GM12878 (cell line): ENCODE measurements at regions not wholly inside any gene's neighbourhood (a gene's known extent, or its start where the extent isn't known, plus 50 kb on each side); places are given as distances from the start of the nearest gene placed in this dataset.

Experiments
- ATAC-seq: fragments of 200-7000 bp; cut with Tn5 transposase; 3 replicates; pipeline ENCODE4 v1.9.1; 2020; ENCODE audit warnings: mild to moderate bottlenecking, moderate library complexity
- BruUV-seq: library from RNA; stranded (reverse); fragments of 400-500 nt; replicated peaks from 2 replicates; lab custom pipeline; 2021; lab: Mats Ljungman, UMichigan
- CTCF ChIA-PET: fragments of 300-600 bp; sonication (Branson Sonifier 250); formaldehyde crosslinking; extraction: SDS; loops from one replicate; lab custom pipeline; 2021; ENCODE audit warnings: inconsistent platforms; lab: Yijun Ruan, JAX
- POLR2A ChIA-PET: fragments of 350-600 bp; formaldehyde crosslinking; extraction: SDS; loops from one replicate; lab custom pipeline; 2021; ENCODE audit warnings: inconsistent platforms; lab: Charles Lee
- RAD21 ChIA-PET: fragments of 300-600 bp; sonication (Branson Sonifier 250); formaldehyde crosslinking; loops from one replicate; lab custom pipeline; 2023; ENCODE audit warnings: antibody characterized with exemption; ENCODE audit not compliant: unreplicated experiment; lab: Charles Lee
- SMC1A ChIA-PET: fragments of 300-600 bp; sonication (Branson Sonifier 250); formaldehyde crosslinking; loops from one replicate; lab custom pipeline; 2023; ENCODE audit not compliant: unreplicated experiment, uncharacterized antibody; lab: Charles Lee
- DNase-seq: peaks from one replicate; pipeline ENCODE4 v3.0.0-alpha.2; 2011; ENCODE audit warnings: low read depth, low spot score
- FAIRE-seq: peaks from 3 replicates; lab custom pipeline; 2011; peaks lifted over from hg19 to GRCh38; lab: Jason Lieb, UNC
- H2AFZ ChIP-seq: 2 replicates; pipeline ENCODE4 v1.6.0; 2011; ENCODE audit warnings: low read depth, low read length, control low read depth; ENCODE audit not compliant: control insufficient read depth
- H3K27ac ChIP-seq: 2 replicates; pipeline ENCODE4 v1.5.1; 2011; ENCODE audit warnings: control low read depth; ENCODE audit not compliant: control insufficient read depth, insufficient read depth
- H3K27me3 ChIP-seq, 2 experiments: replicated peaks in 1 of 2; 2 replicates each; pipeline versions ENCODE4 v1.6.0 to v1.6.1; 2011; ENCODE audit warnings: low read length in 1 of 2; ENCODE audit not compliant: control insufficient read depth in 2 of 2, insufficient read depth in 2 of 2
- H3K36me3 ChIP-seq, 2 experiments: 2 replicates each; pipeline ENCODE4 v1.5.1; 2011; ENCODE audit warnings: low read length in 1 of 2; ENCODE audit not compliant: control insufficient read depth in 2 of 2, insufficient read depth in 2 of 2
- H3K4me1 ChIP-seq: 2 replicates; pipeline ENCODE4 v1.6.1; 2011; ENCODE audit warnings: mild to moderate bottlenecking, low read length, moderate library complexity, mixed read lengths; ENCODE audit not compliant: control insufficient read depth, insufficient read depth
- H3K4me2 ChIP-seq: 2 replicates; pipeline ENCODE4 v1.6.0; 2011; ENCODE audit warnings: control low read depth; ENCODE audit not compliant: control insufficient read depth, insufficient read depth
- H3K4me3 ChIP-seq: fragments of 200-600 bp; sonication (generic); 2 replicates; pipeline ENCODE4 v1.5.1; 2016
- H3K79me2 ChIP-seq: 2 replicates; pipeline ENCODE4 v1.6.0; 2011; ENCODE audit warnings: low read length; ENCODE audit not compliant: control insufficient read depth, insufficient read depth
- H3K9ac ChIP-seq: 2 replicates; pipeline ENCODE4 v1.8.0; 2011; ENCODE audit warnings: low read length, control low read depth, mixed read lengths; ENCODE audit not compliant: control insufficient read depth, insufficient read depth
- H3K9me3 ChIP-seq: replicated peaks from 3 replicates; pipeline ENCODE4 v1.5.1; 2011; ENCODE audit warnings: mild to moderate bottlenecking, low read length; ENCODE audit not compliant: control insufficient read depth, insufficient read depth
- H4K20me1 ChIP-seq: 2 replicates; pipeline ENCODE4 v1.6.0; 2011; ENCODE audit not compliant: control insufficient read depth, insufficient read depth
- ATF7 ChIP-seq: fragments of 450-650 bp; IDR thresholded peaks from 2 replicates; pipeline ENCODE4 v1.6.1; 2016; ENCODE audit warnings: low read depth, mild to moderate bottlenecking
- EED ChIP-seq: sonication (generic); IDR thresholded peaks from 2 replicates; pipeline ENCODE4 v1.6.1; 2016; ENCODE audit warnings: antibody characterized with exemption, low read depth
- EGR1 ChIP-seq, 2 experiments: IDR thresholded peaks; 1 replicate in 1 of 2; 2 replicates in 1 of 2; pipeline ENCODE4 v1.6.1; 2011 to 2012; ENCODE audit warnings: low read depth in 2 of 2, low read length in 2 of 2, borderline replicate concordance in 1 of 2, mild to moderate bottlenecking in 1 of 2, moderate library complexity in 1 of 2
- FOXM1 ChIP-seq: IDR thresholded peaks from 2 replicates; pipeline ENCODE4 v1.6.1; 2012; ENCODE audit warnings: low read depth, mild to moderate bottlenecking, inconsistent platforms, low read length, moderate library complexity
- KAT2A ChIP-seq: conservative IDR thresholded peaks from 2 replicates; pipeline ENCODE4 v1.6.1; 2011; ENCODE audit warnings: low read depth, low read length; ENCODE audit not compliant: control insufficient read depth
- KDM1A ChIP-seq: fragments of 200-600 bp; sonication (generic); IDR thresholded peaks from 2 replicates; pipeline ENCODE4 v1.6.1; 2016; ENCODE audit warnings: borderline replicate concordance
- LARP7 ChIP-seq: fragments of 450-650 bp; IDR thresholded peaks from 2 replicates; pipeline ENCODE4 v1.6.1; 2017; ENCODE audit warnings: mild to moderate bottlenecking
- MEF2A ChIP-seq: IDR thresholded peaks from 2 replicates; pipeline ENCODE4 v1.6.1; 2011; ENCODE audit warnings: low read depth, mild to moderate bottlenecking, low read length, moderate library complexity; ENCODE audit not compliant: insufficient read depth
- MYC ChIP-seq: IDR thresholded peaks from 2 replicates; pipeline ENCODE4 v1.6.1; 2011; ENCODE audit warnings: mild to moderate bottlenecking, low read length, moderate library complexity, inconsistent platforms; ENCODE audit not compliant: insufficient read depth, insufficient replicate concordance, insufficient read length, severe bottlenecking
- NR2C1 ChIP-seq: fragments of 450-650 bp; IDR thresholded peaks from 2 replicates; pipeline ENCODE4 v1.6.1; 2017; ENCODE audit warnings: antibody characterized with exemption, mild to moderate bottlenecking, moderate library complexity
- NR2C2 ChIP-seq: IDR thresholded peaks from 2 replicates; pipeline ENCODE4 v1.6.1; 2011; ENCODE audit warnings: borderline replicate concordance, low read depth; ENCODE audit not compliant: control insufficient read depth, insufficient read length
- POLR2AphosphoS5 ChIP-seq: IDR thresholded peaks from 2 replicates; pipeline ENCODE4 v1.6.1; 2011; ENCODE audit warnings: mild to moderate bottlenecking, low read length, inconsistent platforms
- RCOR1 ChIP-seq: conservative IDR thresholded peaks from 2 replicates; pipeline ENCODE4 v1.6.1; 2012; ENCODE audit warnings: low read depth, low read length, improper control_type of control experiment
- SREBF1 ChIP-seq: IDR thresholded peaks from 2 replicates; pipeline ENCODE4 v1.6.1; 2012; ENCODE audit warnings: mild to moderate bottlenecking, low read length
- SREBF2 ChIP-seq: IDR thresholded peaks from 2 replicates; pipeline ENCODE4 v1.6.1; 2012; ENCODE audit warnings: mild to moderate bottlenecking, low read length
- TAF1 ChIP-seq: IDR thresholded peaks from 2 replicates; pipeline ENCODE4 v1.6.1; 2011; ENCODE audit warnings: mild to moderate bottlenecking, low read depth, low read length, borderline replicate concordance
- WGBS: methylation state at CpG from one replicate; pipeline ENCODE4 v1.1.6; 2016; ENCODE audit warnings: low lambda C conversion rate; ENCODE audit not compliant: insufficient replicate concordance, insufficient coverage; ENCODE audit errors: missing lambda C conversion rate; 5-methylcytosine and 5-hydroxymethylcytosine counted together
- in situ Hi-C: fragments of 300-500 bp; cut with MboI; formaldehyde crosslinking; loops from 9 replicates; pipeline ENCODE4 v1.14.3; 2018; ENCODE audit warnings: mixed read lengths
- intact Hi-C: fragments of 100-400 bp; cut with micrococcal nuclease; formaldehyde crosslinking; loops from one replicate; pipeline ENCODE4 v1.14.2; 2022; ENCODE audit not compliant: unreplicated experiment

DNA sequence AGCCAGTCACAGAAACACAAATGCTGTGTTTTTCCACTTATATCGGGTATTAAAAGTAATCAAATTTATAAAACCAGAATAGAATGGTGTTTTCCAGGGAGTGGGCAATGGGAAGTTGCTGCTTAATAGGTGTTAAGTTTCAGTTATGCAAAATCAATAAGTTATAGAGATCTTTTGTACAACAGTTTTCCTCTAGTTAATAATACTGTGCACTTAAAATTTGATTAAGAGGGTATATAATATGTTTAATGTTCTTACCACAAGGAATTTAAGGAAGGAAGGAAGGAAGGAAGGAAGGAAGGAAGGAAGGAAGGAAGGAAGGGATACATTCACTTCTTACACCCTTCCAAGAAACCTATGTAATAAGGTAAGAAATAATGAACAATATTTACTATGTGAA lies 867.7 kb upstream of the CDH6 start:
- Histone ChIP-seq H3K27me3 (no peaks in the 10 kb centered on the region), H3K27ac (no peak overlapping the region), H3K4me3 (no peak overlapping the region), H3K9me3 (no peaks in the 10 kb centered on the region), H3K9ac (no peak overlapping the region), H3K4me1 (no peaks in the 10 kb centered on the region), H3K4me2 (no peak overlapping the region), H3K36me3 (no peaks in the 10 kb centered on the region), H3K79me2 (no peaks in the 10 kb centered on the region), H2AFZ (no peak overlapping the region), H4K20me1 (no peaks in the 10 kb centered on the region)
- in situ Hi-C loops, result no loop called here
- FAIRE-seq, result no peak
- no peak for DNase-seq
- intact Hi-C loops, result no loop called here
- 0% methylated on average over 1 of the region's 1 CpG for WGBS
- no peak for ATAC-seq
- BruUV-seq, result no TSS peak
- ChIA-PET SMC1A (no interaction called here), POLR2A (no interaction called here), RAD21 (interaction anchor here (0.8 kb wide), 1 partner anchor 285 kb away, joined by 3 read pairs; no protein-coding TSS in a partner anchor), CTCF (no interaction called here)
- TF ChIP-seq FOXM1, result no peak
- TF ChIP-seq SREBF2, result no peak
- no peak for TF ChIP-seq KAT2A
- no peak for TF ChIP-seq TAF1
- no peak for TF ChIP-seq LARP7
- no peak for TF ChIP-seq SREBF1
- TF ChIP-seq MEF2A, result no peak
- TF ChIP-seq ATF7, result no peak
- no peak for TF ChIP-seq EED
- TF ChIP-seq NR2C2, result no peak
- TF ChIP-seq RCOR1, result no peak
- no peak for TF ChIP-seq NR2C1
- TF ChIP-seq EGR1 (IDR thresholded peaks at IDR 0.05; ENCODE audit: borderline replicate concordance in 1 of 2, low read depth in 2 of 2, low read length in 2 of 2), result no peak
- no peak for TF ChIP-seq POLR2AphosphoS5
- TF ChIP-seq MYC, result no peak
- no peak for TF ChIP-seq KDM1A
